Liver (tissue), 8 donors: ENCODE measurements at regions not wholly inside any gene's neighbourhood (a gene's known extent, or its start where the extent isn't known, plus 50 kb on each side); places are given as distances from the start of the nearest gene placed in this dataset.

ENCODE experiments used
- DNase-seq: peaks from one replicate; pipeline ENCODE4 v3.0.0-alpha.2; 2017; ENCODE audit warnings: low spot score
- H3K27ac ChIP-seq, 2 donors: one replicate each; pipeline ENCODE4 v1.7.0; 2013; ENCODE audit warnings: inconsistent platforms in 2 of 2, low read length in 2 of 2, control low read depth in 1 of 2, low read depth in 1 of 2, mild to moderate bottlenecking in 1 of 2
- H3K27me3 ChIP-seq, 4 donors: one replicate each; pipeline versions ENCODE4 v1.6.1 to v1.7.0; 2013; ENCODE audit warnings: low read length in 3 of 4, inconsistent platforms in 1 of 4, mild to moderate bottlenecking in 1 of 4, moderate library complexity in 1 of 4; ENCODE audit not compliant: control insufficient read depth in 4 of 4, insufficient read depth in 4 of 4
- H3K36me3 ChIP-seq, 4 donors: one replicate each; pipeline versions ENCODE4 v1.6.1 to v1.7.0; 2013; ENCODE audit warnings: low read length in 3 of 4, mild to moderate bottlenecking in 3 of 4, low read depth in 1 of 4, moderate library complexity in 1 of 4; ENCODE audit not compliant: control insufficient read depth in 4 of 4, insufficient read depth in 3 of 4
- H3K4me1 ChIP-seq, 4 donors: one replicate each; pipeline versions ENCODE4 v1.6.1 to v1.7.0; 2013; ENCODE audit warnings: low read length in 3 of 4, mild to moderate bottlenecking in 3 of 4, moderate library complexity in 1 of 4; ENCODE audit not compliant: control insufficient read depth in 4 of 4, insufficient read depth in 4 of 4
- H3K4me3 ChIP-seq, 3 donors: one replicate each; pipeline versions ENCODE4 v1.6.1 to v1.7.0; 2013; ENCODE audit warnings: low read length in 3 of 3, control low read depth in 1 of 3, low read depth in 1 of 3, mild to moderate bottlenecking in 1 of 3
- H3K9ac ChIP-seq, 2 donors: one replicate each; pipeline ENCODE4 v1.7.0; 2013; ENCODE audit warnings: low read length in 2 of 2, mild to moderate bottlenecking in 2 of 2, moderate library complexity in 2 of 2, control low read depth in 1 of 2, low read depth in 1 of 2
- H3K9me3 ChIP-seq, 4 donors: one replicate each; pipeline versions ENCODE4 v1.6.1 to v1.7.0; 2013; ENCODE audit warnings: low read length in 3 of 4; ENCODE audit not compliant: control insufficient read depth in 4 of 4
- FOXA1 ChIP-seq: IDR thresholded peaks from 2 replicates; pipeline ENCODE4 v1.6.1; 2016; ENCODE audit warnings: antibody characterized with exemption
- FOXA2 ChIP-seq: IDR thresholded peaks from 2 replicates; pipeline ENCODE4 v1.6.1; 2016; ENCODE audit warnings: antibody characterized with exemption
- GABPA ChIP-seq, 2 donors: IDR thresholded peaks in 1 of 2; conservative IDR thresholded peaks in 1 of 2; 2 replicates each; pipeline ENCODE4 v1.6.1; 2016; ENCODE audit warnings: antibody characterized with exemption in 2 of 2, mild to moderate bottlenecking in 1 of 2, moderate library complexity in 1 of 2
- HNF4G ChIP-seq: IDR thresholded peaks from 2 replicates; pipeline ENCODE4 v1.6.1; 2016; ENCODE audit warnings: antibody characterized with exemption
- JUND ChIP-seq, 2 donors: IDR thresholded peaks; 2 replicates each; pipeline ENCODE4 v1.6.1; 2016; ENCODE audit warnings: antibody characterized with exemption in 2 of 2
- NR2F2 ChIP-seq: IDR thresholded peaks from 2 replicates; pipeline ENCODE4 v1.6.1; 2016; ENCODE audit warnings: antibody characterized with exemption
- RAD21 ChIP-seq, 2 donors: IDR thresholded peaks; 2 replicates each; pipeline ENCODE4 v1.6.1; 2016; ENCODE audit warnings: antibody characterized with exemption in 2 of 2, mild to moderate bottlenecking in 2 of 2
- RXRA ChIP-seq, 2 donors: IDR thresholded peaks; 2 replicates each; pipeline ENCODE4 v1.6.1; 2017 to 2018; ENCODE audit warnings: antibody characterized with exemption in 2 of 2, mild to moderate bottlenecking in 1 of 2
- TAF1 ChIP-seq: conservative IDR thresholded peaks from 2 replicates; pipeline ENCODE4 v1.6.1; 2016; ENCODE audit warnings: antibody characterized with exemption, mild to moderate bottlenecking
- YY1 ChIP-seq: IDR thresholded peaks from 2 replicates; pipeline ENCODE4 v1.6.1; 2016; ENCODE audit warnings: antibody characterized with exemption, mild to moderate bottlenecking
- WGBS: extraction: QIAGEN DNeasy Blood & Tissue Kit; methylation state at CpG from one replicate; pipeline ENCODE4 v1.1.7; 2013; 5-methylcytosine and 5-hydroxymethylcytosine counted together
- TF ChIP-seq, protein P1 (sequence below): IDR thresholded peaks from 2 replicates; pipeline ENCODE4 v1.6.1; 2016; ENCODE audit warnings: antibody characterized with exemption
- TF ChIP-seq, protein P2 (sequence below): fragments of 150-350 bp; IDR thresholded peaks from 2 replicates; pipeline ENCODE4 v1.5.1; 2017; ENCODE audit warnings: improper control_type of control experiment, low read depth, low read length; ENCODE audit not compliant: missing input control
- TF ChIP-seq, protein P3 (sequence below): IDR thresholded peaks from 2 replicates; pipeline ENCODE4 v1.6.1; 2016; ENCODE audit warnings: antibody characterized with exemption
- donor health status: healthy.
- donor health status: healthy.
- donor health status: healthy.
- donor health status: healthy.
- donor health status: healthy.

DNA sequence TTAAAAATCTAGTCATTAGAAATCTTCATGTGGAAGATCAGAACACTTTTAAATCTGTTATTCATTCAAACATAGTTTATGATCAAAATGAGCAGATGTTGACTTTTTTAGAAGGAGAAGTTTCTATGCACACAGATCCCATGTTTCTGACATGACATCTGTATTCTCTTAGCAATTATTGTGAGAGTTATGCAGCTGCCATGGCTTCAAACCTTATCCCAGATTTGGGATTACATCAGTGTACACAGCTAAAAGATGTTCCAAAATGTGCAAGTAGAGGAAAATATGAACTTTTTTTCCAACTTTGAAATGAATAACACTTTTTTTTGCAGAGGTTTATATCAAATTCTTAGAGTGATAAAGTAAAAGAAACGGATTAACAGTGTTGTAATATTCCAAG lies 1166.9 kb downstream of the ZPLD1 start:
- TF ChIP-seq YY1: no peak
- no peak for TF ChIP-seq FOXA1
- TF ChIP-seq, protein P1, sequence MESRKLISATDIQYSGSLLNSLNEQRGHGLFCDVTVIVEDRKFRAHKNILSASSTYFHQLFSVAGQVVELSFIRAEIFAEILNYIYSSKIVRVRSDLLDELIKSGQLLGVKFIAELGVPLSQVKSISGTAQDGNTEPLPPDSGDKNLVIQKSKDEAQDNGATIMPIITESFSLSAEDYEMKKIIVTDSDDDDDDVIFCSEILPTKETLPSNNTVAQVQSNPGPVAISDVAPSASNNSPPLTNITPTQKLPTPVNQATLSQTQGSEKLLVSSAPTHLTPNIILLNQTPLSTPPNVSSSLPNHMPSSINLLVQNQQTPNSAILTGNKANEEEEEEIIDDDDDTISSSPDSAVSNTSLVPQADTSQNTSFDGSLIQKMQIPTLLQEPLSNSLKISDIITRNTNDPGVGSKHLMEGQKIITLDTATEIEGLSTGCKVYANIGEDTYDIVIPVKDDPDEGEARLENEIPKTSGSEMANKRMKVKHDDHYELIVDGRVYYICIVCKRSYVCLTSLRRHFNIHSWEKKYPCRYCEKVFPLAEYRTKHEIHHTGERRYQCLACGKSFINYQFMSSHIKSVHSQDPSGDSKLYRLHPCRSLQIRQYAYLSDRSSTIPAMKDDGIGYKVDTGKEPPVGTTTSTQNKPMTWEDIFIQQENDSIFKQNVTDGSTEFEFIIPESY: no peak
- TF ChIP-seq, protein P2, sequence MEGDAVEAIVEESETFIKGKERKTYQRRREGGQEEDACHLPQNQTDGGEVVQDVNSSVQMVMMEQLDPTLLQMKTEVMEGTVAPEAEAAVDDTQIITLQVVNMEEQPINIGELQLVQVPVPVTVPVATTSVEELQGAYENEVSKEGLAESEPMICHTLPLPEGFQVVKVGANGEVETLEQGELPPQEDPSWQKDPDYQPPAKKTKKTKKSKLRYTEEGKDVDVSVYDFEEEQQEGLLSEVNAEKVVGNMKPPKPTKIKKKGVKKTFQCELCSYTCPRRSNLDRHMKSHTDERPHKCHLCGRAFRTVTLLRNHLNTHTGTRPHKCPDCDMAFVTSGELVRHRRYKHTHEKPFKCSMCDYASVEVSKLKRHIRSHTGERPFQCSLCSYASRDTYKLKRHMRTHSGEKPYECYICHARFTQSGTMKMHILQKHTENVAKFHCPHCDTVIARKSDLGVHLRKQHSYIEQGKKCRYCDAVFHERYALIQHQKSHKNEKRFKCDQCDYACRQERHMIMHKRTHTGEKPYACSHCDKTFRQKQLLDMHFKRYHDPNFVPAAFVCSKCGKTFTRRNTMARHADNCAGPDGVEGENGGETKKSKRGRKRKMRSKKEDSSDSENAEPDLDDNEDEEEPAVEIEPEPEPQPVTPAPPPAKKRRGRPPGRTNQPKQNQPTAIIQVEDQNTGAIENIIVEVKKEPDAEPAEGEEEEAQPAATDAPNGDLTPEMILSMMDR: no peak
- TF ChIP-seq TAF1: no peak
- no peak for TF ChIP-seq RAD21 (IDR thresholded peaks at IDR 0.05)
- TF ChIP-seq FOXA2: no peak
- TF ChIP-seq GABPA (IDR thresholded peaks at IDR 0.05 in 1 of 2, conservative IDR thresholded peaks at IDR 0.05 in 1 of 2): no peak
- no peak for TF ChIP-seq NR2F2
- H3K4me3 ChIP-seq: no peak overlapping the region
- H3K27me3 ChIP-seq: no peaks in the 10 kb centered on the region
- no peaks in the 10 kb centered on the region for H3K9me3 ChIP-seq
- H3K36me3 ChIP-seq: no peaks in the 10 kb centered on the region
- no peak for DNase-seq
- no peaks in the 10 kb centered on the region for H3K4me1 ChIP-seq
- H3K27ac ChIP-seq: no peak overlapping the region
- H3K9ac ChIP-seq: no peak overlapping the region
- WGBS: 57% methylated on average over 1 of the region's 1 CpG

DNA sequence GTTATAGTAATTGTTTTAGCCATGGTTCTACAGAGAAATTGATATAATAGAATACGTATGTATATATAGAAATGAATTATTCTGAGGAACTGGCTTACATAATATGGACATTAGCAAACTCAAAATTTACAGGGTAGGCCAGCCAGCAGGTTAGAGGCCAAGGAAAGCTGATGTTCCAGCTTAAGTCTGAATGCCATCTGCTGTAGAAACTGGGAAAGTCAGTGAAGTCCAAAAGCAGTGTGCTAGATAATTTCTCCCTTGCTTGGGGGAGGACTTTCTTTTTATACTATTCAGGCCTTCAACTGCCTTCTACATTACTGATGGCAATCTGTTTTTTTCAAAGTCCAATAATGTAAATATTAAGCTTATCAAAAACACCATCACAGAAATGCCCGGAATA lies 1174.7 kb downstream of the ZPLD1 start:
- no peak for DNase-seq
- no peaks in the 10 kb centered on the region for H3K4me1 ChIP-seq
- H3K36me3 ChIP-seq: no peaks in the 10 kb centered on the region
- no peak overlapping the region for H3K4me3 ChIP-seq
- TF ChIP-seq NR2F2: no peak
- TF ChIP-seq TAF1: no peak
- TF ChIP-seq JUND (IDR thresholded peaks at IDR 0.05): no peak
- TF ChIP-seq RAD21 (IDR thresholded peaks at IDR 0.05): no peak
- TF ChIP-seq, protein P3, sequence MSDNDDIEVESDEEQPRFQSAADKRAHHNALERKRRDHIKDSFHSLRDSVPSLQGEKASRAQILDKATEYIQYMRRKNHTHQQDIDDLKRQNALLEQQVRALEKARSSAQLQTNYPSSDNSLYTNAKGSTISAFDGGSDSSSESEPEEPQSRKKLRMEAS: no peak
- no peak for TF ChIP-seq RXRA (IDR thresholded peaks at IDR 0.05)
- H3K27ac ChIP-seq: no peak overlapping the region
- H3K9ac ChIP-seq: no peak overlapping the region
- no peaks in the 10 kb centered on the region for H3K9me3 ChIP-seq
- H3K27me3 ChIP-seq: no peaks in the 10 kb centered on the region
- 90% methylated on average over 2 of the region's 2 CpGs for WGBS

DNA sequence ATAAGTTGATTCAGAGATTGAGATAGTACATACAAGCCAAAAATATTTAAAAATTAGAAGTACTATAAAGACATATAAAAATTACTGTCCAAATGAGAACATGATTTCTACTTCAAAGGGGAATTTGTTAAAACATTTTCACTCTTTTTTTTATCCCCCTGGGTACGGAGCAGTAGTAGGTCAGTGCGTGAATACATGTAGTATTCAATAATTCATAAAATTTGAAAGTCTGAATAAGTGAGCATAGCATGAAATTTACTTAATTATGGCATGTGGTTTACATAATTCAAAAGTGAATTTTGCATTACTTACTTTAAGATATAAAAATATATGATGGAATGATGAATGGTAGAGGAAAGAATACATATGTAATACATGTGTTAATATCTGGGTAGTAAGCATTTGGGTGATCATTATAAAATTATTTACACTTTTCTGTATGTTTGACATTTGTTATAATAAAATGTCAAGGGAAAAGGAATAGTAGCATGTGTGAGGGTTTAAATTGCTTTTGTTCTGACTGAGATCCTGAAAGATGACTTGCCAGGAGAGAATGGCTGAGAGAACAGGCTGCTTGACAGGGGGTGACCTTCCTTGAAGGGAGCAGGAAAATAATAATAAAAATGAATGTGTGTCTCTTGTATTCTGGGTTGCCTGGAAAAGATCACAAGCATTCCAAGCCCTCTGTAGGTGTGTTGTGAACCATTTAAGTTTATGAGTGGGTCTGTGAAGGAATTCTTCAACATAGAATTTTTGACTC lies 1178.8 kb downstream of the ZPLD1 start:
- H3K36me3 ChIP-seq: no peaks in the 10 kb centered on the region
- no peak for DNase-seq
- WGBS: 90% methylated on average over 2 of the region's 2 CpGs

More for the DNA sequence above, 1178.8 kb downstream of the ZPLD1 start:
- no peak for TF ChIP-seq HNF4G
- Histone ChIP-seq H3K9ac (no peak overlapping the region), H3K9me3 (no peaks in the 10 kb centered on the region), H3K4me3 (no peak overlapping the region), H3K27ac (no peak overlapping the region), H3K27me3 (no peaks in the 10 kb centered on the region), H3K4me1 (no peaks in the 10 kb centered on the region)
